ENCODE measurements at regions not wholly inside any gene's neighbourhood (a gene's known extent, or its start where the extent isn't known, plus 50 kb on each side); places are given as distances from the start of the nearest gene placed in this dataset.

GRCh38 chr15:97077975-97078374 is 747.5 kb downstream of the NR2F2 start:
- no peak for TF ChIP-seq POLR2A (IDR thresholded peaks at IDR 0.05)
- TF ChIP-seq, protein P1, sequence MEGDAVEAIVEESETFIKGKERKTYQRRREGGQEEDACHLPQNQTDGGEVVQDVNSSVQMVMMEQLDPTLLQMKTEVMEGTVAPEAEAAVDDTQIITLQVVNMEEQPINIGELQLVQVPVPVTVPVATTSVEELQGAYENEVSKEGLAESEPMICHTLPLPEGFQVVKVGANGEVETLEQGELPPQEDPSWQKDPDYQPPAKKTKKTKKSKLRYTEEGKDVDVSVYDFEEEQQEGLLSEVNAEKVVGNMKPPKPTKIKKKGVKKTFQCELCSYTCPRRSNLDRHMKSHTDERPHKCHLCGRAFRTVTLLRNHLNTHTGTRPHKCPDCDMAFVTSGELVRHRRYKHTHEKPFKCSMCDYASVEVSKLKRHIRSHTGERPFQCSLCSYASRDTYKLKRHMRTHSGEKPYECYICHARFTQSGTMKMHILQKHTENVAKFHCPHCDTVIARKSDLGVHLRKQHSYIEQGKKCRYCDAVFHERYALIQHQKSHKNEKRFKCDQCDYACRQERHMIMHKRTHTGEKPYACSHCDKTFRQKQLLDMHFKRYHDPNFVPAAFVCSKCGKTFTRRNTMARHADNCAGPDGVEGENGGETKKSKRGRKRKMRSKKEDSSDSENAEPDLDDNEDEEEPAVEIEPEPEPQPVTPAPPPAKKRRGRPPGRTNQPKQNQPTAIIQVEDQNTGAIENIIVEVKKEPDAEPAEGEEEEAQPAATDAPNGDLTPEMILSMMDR (IDR thresholded peaks at IDR 0.05) = no peak

Measured in thyroid gland (tissue), 4 donors.